H1 (cell line): ENCODE measurements at regions not wholly inside any gene's neighbourhood (a gene's known extent, or its start where the extent isn't known, plus 50 kb on each side); places are given as distances from the start of the nearest gene placed in this dataset.

Experiments
- CTCF ChIA-PET: fragments of 300-600 bp; sonication (Branson Sonifier 250); formaldehyde crosslinking; loops from one replicate; lab custom pipeline; 2021; ENCODE audit not compliant: partially characterized antibody; lab: Charles Lee
- POLR2A ChIA-PET: fragments of 300-600 bp; sonication (Branson Sonifier 250); formaldehyde crosslinking; loops from one replicate; lab custom pipeline; 2021; ENCODE audit warnings: inconsistent platforms; ENCODE audit not compliant: partially characterized antibody; lab: Charles Lee
- DNase-seq, 2 experiments: peaks; one replicate each; pipeline versions ENCODE4 v3.0.0 to v3.0.0-alpha.2; 2010 to 2022; ENCODE audit warnings: low spot score in 2 of 2, low read depth in 1 of 2, mixed read lengths in 1 of 2
- FAIRE-seq: peaks from 2 replicates; lab custom pipeline; 2011; peaks lifted over from hg19 to GRCh38; lab: Jason Lieb, UNC
- H2AFZ ChIP-seq: 2 replicates; pipeline ENCODE4 v1.8.1; 2012; ENCODE audit warnings: low read length, inconsistent platforms
- H2AK5ac ChIP-seq: 2 replicates; pipeline ENCODE4 v1.6.1; 2013; ENCODE audit warnings: low read depth, low read length
- H2BK120ac ChIP-seq: replicated peaks from 2 replicates; pipeline ENCODE3; 2013; ENCODE audit warnings: low read depth, low read length, inconsistent platforms
- H2BK12ac ChIP-seq: 2 replicates; pipeline ENCODE4 v1.6.1; 2013; ENCODE audit warnings: low read depth, low read length
- H2BK15ac ChIP-seq: 2 replicates; pipeline ENCODE4 v1.6.1; 2013; ENCODE audit warnings: low read length
- H2BK20ac ChIP-seq: 2 replicates; pipeline ENCODE4 v1.6.1; 2013; ENCODE audit warnings: low read length
- H2BK5ac ChIP-seq: 2 replicates; pipeline ENCODE4 v1.6.1; 2013; ENCODE audit warnings: low read depth, low read length
- H3K14ac ChIP-seq: 2 replicates; pipeline ENCODE4 v1.6.1; 2013; ENCODE audit warnings: inconsistent platforms; ENCODE audit not compliant: insufficient read length
- H3K18ac ChIP-seq: 2 replicates; pipeline ENCODE4 v1.6.1; 2013; ENCODE audit warnings: low read length; ENCODE audit errors: extremely low read depth
- H3K23ac ChIP-seq: 2 replicates; pipeline ENCODE4 v1.6.1; 2013; ENCODE audit warnings: inconsistent platforms; ENCODE audit not compliant: insufficient read length
- H3K23me2 ChIP-seq: 2 replicates; pipeline ENCODE4 v1.6.1; 2013; ENCODE audit warnings: low read depth, low read length
- H3K27ac ChIP-seq: 2 replicates; pipeline ENCODE4 v1.6.1; 2011; ENCODE audit warnings: low read depth, low read length, inconsistent platforms
- H3K27me3 ChIP-seq, 4 experiments: replicated peaks in 1 of 4; 1 replicate in 1 of 4; 2 replicates in 3 of 4; pipeline versions ENCODE4 v1.6.1 to v1.8.1; 2011 to 2013; ENCODE audit warnings: low read length in 3 of 4, mild to moderate bottlenecking in 3 of 4, inconsistent platforms in 2 of 4, mixed read lengths in 2 of 4, moderate library complexity in 1 of 4; ENCODE audit not compliant: control insufficient read depth in 3 of 4, insufficient read depth in 3 of 4; ENCODE audit errors: extremely low read depth in 1 of 4
- H3K36me3 ChIP-seq, 4 experiments: 2 replicates each; pipeline versions ENCODE4 v1.6.1 to v1.8.1; 2011 to 2013; ENCODE audit warnings: mild to moderate bottlenecking in 4 of 4, low read length in 3 of 4, moderate library complexity in 2 of 4, control low read depth in 1 of 4, inconsistent platforms in 1 of 4; ENCODE audit not compliant: insufficient read depth in 4 of 4, control insufficient read depth in 2 of 4
- H3K4ac ChIP-seq: replicated peaks from 2 replicates; pipeline ENCODE3; 2013; ENCODE audit warnings: low read length, low read depth, mixed read lengths, inconsistent platforms; ENCODE audit not compliant: insufficient read length
- H3K4me1 ChIP-seq, 4 experiments: replicated peaks in 1 of 4; 1 replicate in 1 of 4; 2 replicates in 3 of 4; pipeline versions ENCODE4 v1.6.1 to v1.8.1; 2011 to 2013; ENCODE audit warnings: low read length in 3 of 4, inconsistent platforms in 2 of 4, mixed read lengths in 1 of 4; ENCODE audit not compliant: insufficient read depth in 4 of 4, control insufficient read depth in 3 of 4
- H3K4me2 ChIP-seq, 2 experiments: 2 replicates each; pipeline versions ENCODE4 v1.6.1 to v1.8.1; 2011 to 2013; ENCODE audit warnings: low read depth in 2 of 2, low read length in 2 of 2, control low read depth in 1 of 2, inconsistent platforms in 1 of 2, mild to moderate bottlenecking in 1 of 2; ENCODE audit not compliant: insufficient read depth in 1 of 2
- H3K4me3 ChIP-seq, 4 experiments: fragments of 200-600, 300-600 bp in 1 of 4; sonication (generic), shearing (Covaris generic), sonication (Bioruptor Twin) in 1 of 4; 2 replicates each; pipeline versions ENCODE4 v1.5.1 to v1.8.1; 2011 to 2016; ENCODE audit warnings: low read length in 4 of 4, low read depth in 3 of 4, control low read depth in 2 of 4, inconsistent platforms in 2 of 4, mild to moderate bottlenecking in 2 of 4, mixed read lengths in 1 of 4, moderate library complexity in 1 of 4; ENCODE audit not compliant: insufficient read depth in 2 of 4; ENCODE audit errors: extremely low read depth in 1 of 4
- H3K56ac ChIP-seq: replicated peaks from 2 replicates; pipeline ENCODE3; 2013; ENCODE audit warnings: low read depth, mild to moderate bottlenecking, mixed read lengths, low read length, inconsistent platforms; ENCODE audit not compliant: insufficient read length
- H3K79me1 ChIP-seq: 2 replicates; pipeline ENCODE4 v1.6.1; 2013; ENCODE audit warnings: low read depth, low read length, control low read depth
- H3K79me2 ChIP-seq, 2 experiments: 2 replicates each; pipeline versions ENCODE4 v1.6.1 to v1.8.1; 2012 to 2013; ENCODE audit warnings: low read length in 2 of 2, mild to moderate bottlenecking in 2 of 2, inconsistent platforms in 1 of 2; ENCODE audit not compliant: insufficient read depth in 2 of 2, control insufficient read depth in 1 of 2
- H3K9ac ChIP-seq, 4 experiments: replicated peaks in 1 of 4; 1 replicate in 1 of 4; 2 replicates in 3 of 4; pipeline versions ENCODE4 v1.6.1 to v1.8.1; 2011 to 2013; ENCODE audit warnings: low read depth in 3 of 4, low read length in 3 of 4, control low read depth in 2 of 4, mild to moderate bottlenecking in 2 of 4, moderate library complexity in 2 of 4, inconsistent platforms in 1 of 4; ENCODE audit errors: extremely low read depth in 1 of 4
- H3K9me3 ChIP-seq, 2 experiments: 2 replicates each; pipeline versions ENCODE4 v1.6.1 to v1.8.1; 2012 to 2013; ENCODE audit warnings: mild to moderate bottlenecking in 2 of 2, moderate library complexity in 2 of 2, control low read depth in 1 of 2, inconsistent platforms in 1 of 2, low read depth in 1 of 2, low read length in 1 of 2, mixed read lengths in 1 of 2; ENCODE audit not compliant: insufficient read depth in 2 of 2
- H4K20me1 ChIP-seq, 2 experiments: replicated peaks in 1 of 2; 2 replicates each; pipeline versions ENCODE3 to v1.8.1; 2011 to 2013; ENCODE audit warnings: inconsistent platforms in 2 of 2, low read length in 2 of 2, mild to moderate bottlenecking in 1 of 2; ENCODE audit not compliant: insufficient read depth in 2 of 2, control insufficient read depth in 1 of 2
- H4K5ac ChIP-seq: 2 replicates; pipeline ENCODE4 v1.6.1; 2013; ENCODE audit warnings: low read length, low read depth, mixed read lengths, inconsistent platforms; ENCODE audit not compliant: insufficient read length
- H4K8ac ChIP-seq: 2 replicates; pipeline ENCODE4 v1.8.0; 2013; ENCODE audit warnings: mild to moderate bottlenecking, moderate library complexity, low read length, inconsistent platforms; ENCODE audit not compliant: insufficient read depth; ENCODE audit errors: extremely low read depth
- H4K91ac ChIP-seq: replicated peaks from 2 replicates; pipeline ENCODE3; 2013; ENCODE audit warnings: low read length, mixed read lengths, inconsistent platforms; ENCODE audit not compliant: insufficient read length
- WGBS, 2 experiments: shearing (Covaris generic) in 1 of 2; methylation state at CpG; one replicate each; pipeline versions ENCODE4 v1.1.6 to v1.1.7; 2013 to 2015; ENCODE audit warnings: low lambda C conversion rate in 2 of 2, mixed read lengths in 2 of 2, inconsistent platforms in 1 of 2, low coverage in 1 of 2, missing lambda C conversion rate in 1 of 2; ENCODE audit not compliant: insufficient replicate concordance in 2 of 2, insufficient coverage in 1 of 2, insufficient read length in 1 of 2; ENCODE audit errors: extremely low coverage in 1 of 2, missing lambda C conversion rate in 1 of 2; 5-methylcytosine and 5-hydroxymethylcytosine counted together
- TF ChIP-seq, protein P1 (sequence below): fragments of 300-600 bp; sonication (generic); IDR thresholded peaks from 2 replicates; pipeline ENCODE4 v1.7.1; 2012; ENCODE audit warnings: low read length, moderate library complexity, mild to moderate bottlenecking, inconsistent platforms; ENCODE audit not compliant: insufficient replicate concordance

DNA sequence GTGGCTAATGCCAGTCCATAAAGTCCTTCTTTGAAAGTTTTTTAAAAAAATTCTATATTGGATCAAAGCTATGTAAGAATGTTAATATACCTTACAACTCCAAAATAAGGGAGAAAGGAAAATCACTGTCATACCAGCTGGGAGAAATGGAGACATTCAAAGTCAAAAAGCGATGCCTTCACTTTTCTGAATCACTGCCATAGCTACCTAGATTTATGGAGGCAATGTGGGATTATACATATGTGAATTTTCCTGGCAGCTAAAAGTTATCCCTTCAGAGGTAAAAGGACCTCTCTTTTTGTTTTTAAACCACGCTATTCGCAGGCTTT is 59.6 kb upstream of the PDE3B start:
- DNase-seq, result no peak
- H3K27me3 ChIP-seq, result peaks cover 0 to 1% (median 0%) of the 10 kb centered on the region in 4 experiments; a peak in 1 of 7 replicates
- H3K14ac ChIP-seq, result no peak overlapping the region
- no peaks in the 10 kb centered on the region for H3K79me2 ChIP-seq
- no peaks in the 10 kb centered on the region for H3K4me1 ChIP-seq
- H3K23me2 ChIP-seq, result no peaks in the 10 kb centered on the region
- 92% methylated on average over 3 of the region's 3 CpGs; no CpG with 5 or more reads in 1 of the 2 experiments for WGBS, 2 experiments
- no peaks in the 10 kb centered on the region for H4K20me1 ChIP-seq
- no peak overlapping the region for H3K27ac ChIP-seq
- no peak overlapping the region for H3K4me2 ChIP-seq
- H3K9ac ChIP-seq, result no peak overlapping the region
- no peak overlapping the region for H2BK5ac ChIP-seq
- H3K9me3 ChIP-seq, result no peaks in the 10 kb centered on the region
- no peaks in the 10 kb centered on the region for H3K79me1 ChIP-seq
- CTCF ChIA-PET, result interaction anchor here (1.9 kb wide), 1 partner anchor 10 kb away, joined by 5 read pairs; no protein-coding TSS in a partner anchor
- H2BK20ac ChIP-seq, result no peak overlapping the region
- no peak overlapping the region for H4K8ac ChIP-seq
- FAIRE-seq, result no peak
- H2AFZ ChIP-seq, result no peak overlapping the region
- H3K36me3 ChIP-seq, result no peaks in the 10 kb centered on the region
- no peak overlapping the region for H3K56ac ChIP-seq
- POLR2A ChIA-PET, result interaction anchor here (1.0 kb wide), 1 partner anchor 60 kb away, joined by 3 read pairs; no protein-coding TSS in a partner anchor
- no peak overlapping the region for H2AK5ac ChIP-seq
- no peak overlapping the region for H4K5ac ChIP-seq
- H2BK15ac ChIP-seq, result no peak overlapping the region
- no peak overlapping the region for H3K18ac ChIP-seq
- H3K4me3 ChIP-seq, result no peak overlapping the region
- no peak overlapping the region for H2BK120ac ChIP-seq
- no peak overlapping the region for H3K23ac ChIP-seq
- no peak overlapping the region for H3K4ac ChIP-seq
- H2BK12ac ChIP-seq, result no peak overlapping the region
- no peak overlapping the region for H4K91ac ChIP-seq
- TF ChIP-seq, protein P1, sequence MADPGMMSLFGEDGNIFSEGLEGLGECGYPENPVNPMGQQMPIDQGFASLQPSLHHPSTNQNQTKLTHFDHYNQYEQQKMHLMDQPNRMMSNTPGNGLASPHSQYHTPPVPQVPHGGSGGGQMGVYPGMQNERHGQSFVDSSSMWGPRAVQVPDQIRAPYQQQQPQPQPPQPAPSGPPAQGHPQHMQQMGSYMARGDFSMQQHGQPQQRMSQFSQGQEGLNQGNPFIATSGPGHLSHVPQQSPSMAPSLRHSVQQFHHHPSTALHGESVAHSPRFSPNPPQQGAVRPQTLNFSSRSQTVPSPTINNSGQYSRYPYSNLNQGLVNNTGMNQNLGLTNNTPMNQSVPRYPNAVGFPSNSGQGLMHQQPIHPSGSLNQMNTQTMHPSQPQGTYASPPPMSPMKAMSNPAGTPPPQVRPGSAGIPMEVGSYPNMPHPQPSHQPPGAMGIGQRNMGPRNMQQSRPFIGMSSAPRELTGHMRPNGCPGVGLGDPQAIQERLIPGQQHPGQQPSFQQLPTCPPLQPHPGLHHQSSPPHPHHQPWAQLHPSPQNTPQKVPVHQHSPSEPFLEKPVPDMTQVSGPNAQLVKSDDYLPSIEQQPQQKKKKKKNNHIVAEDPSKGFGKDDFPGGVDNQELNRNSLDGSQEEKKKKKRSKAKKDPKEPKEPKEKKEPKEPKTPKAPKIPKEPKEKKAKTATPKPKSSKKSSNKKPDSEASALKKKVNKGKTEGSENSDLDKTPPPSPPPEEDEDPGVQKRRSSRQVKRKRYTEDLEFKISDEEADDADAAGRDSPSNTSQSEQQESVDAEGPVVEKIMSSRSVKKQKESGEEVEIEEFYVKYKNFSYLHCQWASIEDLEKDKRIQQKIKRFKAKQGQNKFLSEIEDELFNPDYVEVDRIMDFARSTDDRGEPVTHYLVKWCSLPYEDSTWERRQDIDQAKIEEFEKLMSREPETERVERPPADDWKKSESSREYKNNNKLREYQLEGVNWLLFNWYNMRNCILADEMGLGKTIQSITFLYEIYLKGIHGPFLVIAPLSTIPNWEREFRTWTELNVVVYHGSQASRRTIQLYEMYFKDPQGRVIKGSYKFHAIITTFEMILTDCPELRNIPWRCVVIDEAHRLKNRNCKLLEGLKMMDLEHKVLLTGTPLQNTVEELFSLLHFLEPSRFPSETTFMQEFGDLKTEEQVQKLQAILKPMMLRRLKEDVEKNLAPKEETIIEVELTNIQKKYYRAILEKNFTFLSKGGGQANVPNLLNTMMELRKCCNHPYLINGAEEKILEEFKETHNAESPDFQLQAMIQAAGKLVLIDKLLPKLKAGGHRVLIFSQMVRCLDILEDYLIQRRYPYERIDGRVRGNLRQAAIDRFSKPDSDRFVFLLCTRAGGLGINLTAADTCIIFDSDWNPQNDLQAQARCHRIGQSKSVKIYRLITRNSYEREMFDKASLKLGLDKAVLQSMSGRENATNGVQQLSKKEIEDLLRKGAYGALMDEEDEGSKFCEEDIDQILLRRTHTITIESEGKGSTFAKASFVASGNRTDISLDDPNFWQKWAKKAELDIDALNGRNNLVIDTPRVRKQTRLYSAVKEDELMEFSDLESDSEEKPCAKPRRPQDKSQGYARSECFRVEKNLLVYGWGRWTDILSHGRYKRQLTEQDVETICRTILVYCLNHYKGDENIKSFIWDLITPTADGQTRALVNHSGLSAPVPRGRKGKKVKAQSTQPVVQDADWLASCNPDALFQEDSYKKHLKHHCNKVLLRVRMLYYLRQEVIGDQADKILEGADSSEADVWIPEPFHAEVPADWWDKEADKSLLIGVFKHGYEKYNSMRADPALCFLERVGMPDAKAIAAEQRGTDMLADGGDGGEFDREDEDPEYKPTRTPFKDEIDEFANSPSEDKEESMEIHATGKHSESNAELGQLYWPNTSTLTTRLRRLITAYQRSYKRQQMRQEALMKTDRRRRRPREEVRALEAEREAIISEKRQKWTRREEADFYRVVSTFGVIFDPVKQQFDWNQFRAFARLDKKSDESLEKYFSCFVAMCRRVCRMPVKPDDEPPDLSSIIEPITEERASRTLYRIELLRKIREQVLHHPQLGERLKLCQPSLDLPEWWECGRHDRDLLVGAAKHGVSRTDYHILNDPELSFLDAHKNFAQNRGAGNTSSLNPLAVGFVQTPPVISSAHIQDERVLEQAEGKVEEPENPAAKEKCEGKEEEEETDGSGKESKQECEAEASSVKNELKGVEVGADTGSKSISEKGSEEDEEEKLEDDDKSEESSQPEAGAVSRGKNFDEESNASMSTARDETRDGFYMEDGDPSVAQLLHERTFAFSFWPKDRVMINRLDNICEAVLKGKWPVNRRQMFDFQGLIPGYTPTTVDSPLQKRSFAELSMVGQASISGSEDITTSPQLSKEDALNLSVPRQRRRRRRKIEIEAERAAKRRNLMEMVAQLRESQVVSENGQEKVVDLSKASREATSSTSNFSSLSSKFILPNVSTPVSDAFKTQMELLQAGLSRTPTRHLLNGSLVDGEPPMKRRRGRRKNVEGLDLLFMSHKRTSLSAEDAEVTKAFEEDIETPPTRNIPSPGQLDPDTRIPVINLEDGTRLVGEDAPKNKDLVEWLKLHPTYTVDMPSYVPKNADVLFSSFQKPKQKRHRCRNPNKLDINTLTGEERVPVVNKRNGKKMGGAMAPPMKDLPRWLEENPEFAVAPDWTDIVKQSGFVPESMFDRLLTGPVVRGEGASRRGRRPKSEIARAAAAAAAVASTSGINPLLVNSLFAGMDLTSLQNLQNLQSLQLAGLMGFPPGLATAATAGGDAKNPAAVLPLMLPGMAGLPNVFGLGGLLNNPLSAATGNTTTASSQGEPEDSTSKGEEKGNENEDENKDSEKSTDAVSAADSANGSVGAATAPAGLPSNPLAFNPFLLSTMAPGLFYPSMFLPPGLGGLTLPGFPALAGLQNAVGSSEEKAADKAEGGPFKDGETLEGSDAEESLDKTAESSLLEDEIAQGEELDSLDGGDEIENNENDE, result no peak
